ENCODE measurements at regions not wholly inside any gene's neighbourhood (a gene's known extent, or its start where the extent isn't known, plus 50 kb on each side); places are given as distances from the start of the nearest gene placed in this dataset.

DNA sequence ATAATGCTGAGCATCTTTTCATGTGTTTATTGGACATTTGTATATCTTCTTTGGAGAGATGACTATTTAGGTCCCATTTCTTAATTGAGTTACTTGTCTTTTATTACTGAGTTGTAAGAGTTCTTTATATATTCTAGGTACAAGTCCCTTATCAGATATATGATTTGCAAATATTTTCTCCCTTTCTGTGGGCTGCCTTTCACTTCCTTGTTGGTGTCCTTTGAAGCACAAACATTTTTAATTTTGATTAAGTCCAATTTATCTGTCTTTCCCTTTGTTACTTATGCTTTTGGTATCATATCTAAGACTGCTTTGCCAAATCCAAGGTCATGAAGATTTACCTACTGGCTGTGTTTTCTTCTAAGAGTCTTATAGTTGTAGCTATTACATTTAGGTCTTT, 113.2 kb downstream of the HNRNPD start:
- Histone ChIP-seq H3K27ac (no peak overlapping the region), H3K27me3 (no peaks in the 10 kb centered on the region), H3K9me3 (no peaks in the 10 kb centered on the region), H3K4me1 (no peaks in the 10 kb centered on the region), H3K36me3 (no peaks in the 10 kb centered on the region), H3K4me3 (no peak overlapping the region)
- no peak for TF ChIP-seq POLR2A (IDR thresholded peaks at IDR 0.05)
- TF ChIP-seq CTCF (IDR thresholded peaks at IDR 0.05) = no peak
- intact Hi-C loops (cut with DNase I) = no loop called here
- DNase-seq = no peak

GRCh38 chr4:82256718-82257117, 117.1 kb downstream of the HNRNPD start:
- H3K27me3 ChIP-seq = no peaks in the 10 kb centered on the region
- no peak overlapping the region for H3K27ac ChIP-seq
- intact Hi-C loops (cut with DNase I) = no loop called here
- H3K9me3 ChIP-seq = no peaks in the 10 kb centered on the region
- no peak overlapping the region for H3K4me3 ChIP-seq
- H3K36me3 ChIP-seq = no peaks in the 10 kb centered on the region
- DNase-seq = no peak
- WGBS, 2 donors = 89 to 92% methylated on average over 2 of the region's 2 CpGs
- no peaks in the 10 kb centered on the region for H3K4me1 ChIP-seq
- TF ChIP-seq CTCF (IDR thresholded peaks at IDR 0.05) (no peak), POLR2A (IDR thresholded peaks at IDR 0.05) (no peak)

GRCh38 chr4:82255657-82256056, 118.1 kb downstream of the HNRNPD start:
- TF ChIP-seq CTCF (IDR thresholded peaks at IDR 0.05) (no peak), POLR2A (IDR thresholded peaks at IDR 0.05) (no peak)
- no peaks in the 10 kb centered on the region for H3K36me3 ChIP-seq
- WGBS, 2 donors = 50 to 94% methylated on average over 1 of the region's 1 CpG
- DNase-seq = no peak
- no peak overlapping the region for H3K4me3 ChIP-seq
- H3K27ac ChIP-seq = no peak overlapping the region
- H3K27me3 ChIP-seq = no peaks in the 10 kb centered on the region
- no peaks in the 10 kb centered on the region for H3K9me3 ChIP-seq
- intact Hi-C loops (cut with DNase I) = no loop called here
- no peaks in the 10 kb centered on the region for H3K4me1 ChIP-seq

DNA sequence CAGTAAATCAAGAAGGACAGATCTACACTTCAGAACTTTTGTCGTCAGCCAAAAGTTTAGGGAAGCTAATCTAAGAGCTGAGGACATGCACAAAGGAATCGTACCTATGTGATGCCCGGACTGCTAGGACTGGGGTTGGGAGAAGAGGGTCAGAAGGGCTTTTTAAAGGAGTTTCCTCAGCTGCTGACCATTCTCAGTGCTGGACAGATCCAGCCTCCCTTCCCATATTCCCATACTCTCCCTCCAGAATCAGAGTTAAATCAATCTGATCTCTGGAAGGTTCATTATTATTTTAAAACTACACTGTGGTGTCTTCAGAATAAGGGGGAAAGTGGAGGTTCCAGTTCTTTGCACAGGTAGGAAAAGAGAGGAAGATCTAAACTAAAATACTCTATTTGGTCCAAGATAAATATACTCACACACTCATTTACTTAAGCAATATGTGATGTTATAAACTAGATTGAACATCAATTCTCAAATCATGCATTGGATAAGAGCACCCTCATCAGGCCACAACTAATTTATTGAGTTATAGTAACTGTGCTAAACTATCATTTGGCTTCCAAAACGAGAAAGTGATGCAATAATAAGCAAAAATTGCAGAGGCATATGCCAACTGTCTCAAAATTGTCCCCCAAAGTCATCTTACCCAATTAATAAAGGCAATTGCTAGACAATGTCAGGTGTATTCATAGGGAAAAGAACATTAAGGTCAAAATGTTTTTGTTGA, 124.7 kb downstream of the HNRNPD start:
- Histone ChIP-seq H3K9me3 (no peaks in the 10 kb centered on the region), H3K4me1 (no peaks in the 10 kb centered on the region), H3K27ac (no peak overlapping the region), H3K36me3 (no peaks in the 10 kb centered on the region), H3K4me3 (no peak overlapping the region), H3K27me3 (no peaks in the 10 kb centered on the region)
- intact Hi-C loops (cut with DNase I) = no loop called here
- TF ChIP-seq CTCF (IDR thresholded peaks at IDR 0.05) = no peak
- TF ChIP-seq POLR2A (IDR thresholded peaks at IDR 0.05) = no peak
- WGBS, 2 donors = 41 to 54% methylated on average over 4 of the region's 4 CpGs
- no peak for DNase-seq

DNA sequence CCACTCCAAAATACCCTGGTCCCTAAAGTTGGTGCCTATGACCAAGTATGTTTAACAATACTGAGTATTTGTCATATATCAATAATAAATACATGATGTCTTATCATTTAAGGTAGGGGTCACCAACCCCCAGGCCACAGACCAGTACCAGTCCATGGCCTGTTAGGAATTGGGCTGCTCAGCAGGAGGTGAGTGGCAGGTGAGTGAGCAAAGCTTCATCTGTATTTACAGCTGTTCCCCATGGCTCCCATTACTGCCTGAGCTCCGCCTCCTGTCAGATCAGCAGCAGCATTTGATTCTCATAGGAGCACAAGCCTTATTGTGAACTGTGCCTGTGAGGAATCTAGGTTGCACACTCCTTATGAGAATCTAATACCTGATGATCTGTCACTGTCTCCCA, 126.2 kb downstream of the HNRNPD start:
- no peaks in the 10 kb centered on the region for H3K36me3 ChIP-seq
- no peaks in the 10 kb centered on the region for H3K27me3 ChIP-seq
- no peak for DNase-seq
- H3K4me1 ChIP-seq = no peaks in the 10 kb centered on the region
- intact Hi-C loops (cut with DNase I) = no loop called here
- H3K27ac ChIP-seq = no peak overlapping the region
- H3K4me3 ChIP-seq = no peak overlapping the region
- no peaks in the 10 kb centered on the region for H3K9me3 ChIP-seq
- TF ChIP-seq POLR2A (IDR thresholded peaks at IDR 0.05) = no peak
- no peak for TF ChIP-seq CTCF (IDR thresholded peaks at IDR 0.05)
- 80 to 83% methylated on average over 1 of the region's 1 CpG for WGBS, 2 donors

Measured in esophagus squamous epithelium (tissue), 5 donors.